DMS53 treated with DMSO at 0.1 percent for 48 hours (cell line): ENCODE measurements at regions not wholly inside any gene's neighbourhood (a gene's known extent, or its start where the extent isn't known, plus 50 kb on each side); places are given as distances from the start of the nearest gene placed in this dataset.
"Not testable (repeated sequence)": the region's sequence is repeated elsewhere in the genome, so short reads cannot be mapped to it uniquely, and the experiment has no call there.

Experiments used
- DNase-seq: peaks from one replicate; lab custom pipeline; 2025; ENCODE audit not compliant: unreplicated experiment; lab: John Stamatoyannopoulos, UW

GRCh38 chr9:84054341-84055010 lies 73.9 kb downstream of the RMI1 start:
- no peak for DNase-seq

GRCh38 chr9:84057662-84058061 lies 77.1 kb downstream of the RMI1 start:
- DNase-seq: no peak

GRCh38 chr9:84059936-84060335 lies 79.3 kb downstream of the RMI1 start:
- DNase-seq: no peak

- no peak for DNase-seq
Measured at GRCh38 chr9:84061613-84062193, 81.1 kb downstream of the RMI1 start.

GRCh38 chr9:84062538-84062937 lies 81.9 kb downstream of the RMI1 start:
- DNase-seq: no peak

- DNase-seq: no peak
Measured at GRCh38 chr9:84067821-84068220, 87.2 kb downstream of the RMI1 start.

- no peak for DNase-seq
Measured at GRCh38 chr9:84068872-84069271, 88.3 kb downstream of the RMI1 start.

- DNase-seq: no peak
Measured at GRCh38 chr9:84070590-84070989, 90.0 kb downstream of the RMI1 start.

- no peak for DNase-seq
Measured at GRCh38 chr9:84072621-84073180, 92.1 kb downstream of the RMI1 start.

- DNase-seq: no peak
Measured at GRCh38 chr9:84075004-84075403, 94.4 kb downstream of the RMI1 start.

GRCh38 chr9:84076384-84076783 lies 95.8 kb downstream of the RMI1 start:
- no peak for DNase-seq

- DNase-seq: not testable (repeated sequence)
Measured at GRCh38 chr9:84077816-84078215, 97.2 kb downstream of the RMI1 start.

GRCh38 chr9:84079994-84080393 lies 99.4 kb downstream of the RMI1 start:
- DNase-seq: no peak

- no peak for DNase-seq
Measured at GRCh38 chr9:84101964-84102632, 121.5 kb downstream of the RMI1 start.

- no peak for DNase-seq
Measured at GRCh38 chr9:84103651-84104377, 123.2 kb downstream of the RMI1 start.

- DNase-seq: no peak
Measured at GRCh38 chr9:84107081-84107480, 126.5 kb downstream of the RMI1 start.

GRCh38 chr9:84107995-84108394 lies 127.4 kb downstream of the RMI1 start:
- DNase-seq: no peak

- DNase-seq: no peak
Measured at GRCh38 chr9:84111726-84112125, 131.1 kb downstream of the RMI1 start.

GRCh38 chr9:84121991-84122523 lies 141.5 kb downstream of the RMI1 start:
- DNase-seq: no peak

GRCh38 chr9:84122572-84122971 lies 142.0 kb downstream of the RMI1 start:
- DNase-seq: no peak
